Smooth muscle cell of the brain vasculature (primary cell): ENCODE measurements at regions not wholly inside any gene's neighbourhood (a gene's known extent, or its start where the extent isn't known, plus 50 kb on each side); places are given as distances from the start of the nearest gene placed in this dataset.
"Not testable (repeated sequence)": the region's sequence is repeated elsewhere in the genome, so short reads cannot be mapped to it uniquely, and the experiment has no call there.

Source experiments
- DNase-seq: peaks from one replicate; pipeline ENCODE4 v3.0.0-alpha.2; 2012; ENCODE audit warnings: low read depth, low spot score

GRCh38 chr4:64824591-64824990, 415.3 kb upstream of the TECRL start:
- no peak for DNase-seq

GRCh38 chr4:64822405-64822804, 413.2 kb upstream of the TECRL start:
- no peak for DNase-seq

GRCh38 chr4:64821219-64821976, 412.1 kb upstream of the TECRL start:
- DNase-seq: no peak

GRCh38 chr4:64814616-64815015, 405.4 kb upstream of the TECRL start:
- DNase-seq: no peak

GRCh38 chr4:64807821-64808220, 398.6 kb upstream of the TECRL start:
- DNase-seq: no peak

- DNase-seq: no peak
These were observed 390.5 kb upstream of the TECRL start for GRCh38 chr4:64799751-64800150.

GRCh38 chr4:64798828-64799227, 389.6 kb upstream of the TECRL start:
- DNase-seq: not testable (repeated sequence)

- DNase-seq: no peak
These were observed 387.3 kb upstream of the TECRL start for GRCh38 chr4:64796581-64796980.

GRCh38 chr4:64784125-64784524, 374.9 kb upstream of the TECRL start:
- no peak for DNase-seq

GRCh38 chr4:64781737-64782326, 372.6 kb upstream of the TECRL start:
- DNase-seq: no peak

- DNase-seq: no peak
These were observed 371.4 kb upstream of the TECRL start for GRCh38 chr4:64780664-64781063.

- DNase-seq: no peak
These were observed 368.0 kb upstream of the TECRL start for GRCh38 chr4:64777286-64777685.

- DNase-seq: no peak
These were observed 367.6 kb upstream of the TECRL start for GRCh38 chr4:64776820-64777219.

- DNase-seq: no peak
These were observed 365.4 kb upstream of the TECRL start for GRCh38 chr4:64774626-64775025.

GRCh38 chr4:64771149-64771548, 361.9 kb upstream of the TECRL start:
- DNase-seq: no peak

- no peak for DNase-seq
These were observed 358.3 kb upstream of the TECRL start for GRCh38 chr4:64767547-64767946.

GRCh38 chr4:64766565-64766964, 357.3 kb upstream of the TECRL start:
- DNase-seq: no peak

- DNase-seq: no peak
These were observed 346.8 kb upstream of the TECRL start for GRCh38 chr4:64756016-64756415.

GRCh38 chr4:64747919-64748715, 338.9 kb upstream of the TECRL start:
- no peak for DNase-seq

- no peak for DNase-seq
These were observed 329.0 kb upstream of the TECRL start for GRCh38 chr4:64738240-64738639.

- DNase-seq: not testable (repeated sequence)
These were observed 328.5 kb upstream of the TECRL start for GRCh38 chr4:64737854-64738138.

- no peak for DNase-seq
These were observed 328.0 kb upstream of the TECRL start for GRCh38 chr4:64737026-64737853.
